Astrocyte (in vitro differentiated cells and primary cell): ENCODE measurements at regions not wholly inside any gene's neighbourhood (a gene's known extent, or its start where the extent isn't known, plus 50 kb on each side); places are given as distances from the start of the nearest gene placed in this dataset.

Source experiments
- DNase-seq: peaks from one replicate; pipeline ENCODE4 v3.0.0-alpha.2; 2010; ENCODE audit warnings: low read depth
- FAIRE-seq: peaks from 2 replicates; lab custom pipeline; 2011; peaks lifted over from hg19 to GRCh38; lab: Jason Lieb, UNC
- H2AFZ ChIP-seq: 2 replicates; pipeline ENCODE4 v1.6.0; 2012; ENCODE audit warnings: low read depth, low read length, inconsistent platforms
- H3K27ac ChIP-seq: 2 replicates; pipeline ENCODE4 v1.5.1; 2011; ENCODE audit warnings: low read depth, low read length, inconsistent platforms
- H3K27me3 ChIP-seq: 2 replicates; pipeline ENCODE4 v1.6.0; 2011; ENCODE audit warnings: low read length, inconsistent platforms; ENCODE audit not compliant: insufficient read depth
- H3K36me3 ChIP-seq: 2 replicates; pipeline ENCODE4 v1.5.1; 2011; ENCODE audit warnings: low read length, inconsistent platforms; ENCODE audit not compliant: insufficient read depth
- H3K4me1 ChIP-seq: 2 replicates; pipeline ENCODE4 v1.5.1; 2011; ENCODE audit warnings: low read length, inconsistent platforms; ENCODE audit not compliant: insufficient read depth
- H3K4me2 ChIP-seq: 2 replicates; pipeline ENCODE4 v1.6.0; 2012; ENCODE audit warnings: low read length, inconsistent platforms
- H3K4me3 ChIP-seq: 2 replicates; pipeline ENCODE4 v1.5.1; 2011; ENCODE audit warnings: low read depth, mild to moderate bottlenecking, low read length, inconsistent platforms; ENCODE audit not compliant: insufficient read depth
- H3K79me2 ChIP-seq: 2 replicates; pipeline ENCODE4 v1.6.0; 2012; ENCODE audit warnings: mild to moderate bottlenecking, low read length, inconsistent platforms; ENCODE audit not compliant: insufficient read depth
- H3K9ac ChIP-seq: 2 replicates; pipeline ENCODE4 v1.6.0; 2012; ENCODE audit warnings: mild to moderate bottlenecking, low read length, inconsistent platforms
- H3K9me3 ChIP-seq: 2 replicates; pipeline ENCODE4 v1.5.1; 2012; ENCODE audit warnings: low read depth, mild to moderate bottlenecking, low read length, inconsistent platforms; ENCODE audit not compliant: insufficient read depth
- H4K20me1 ChIP-seq: 2 replicates; pipeline ENCODE4 v1.6.0; 2012; ENCODE audit warnings: low read length, inconsistent platforms; ENCODE audit not compliant: insufficient read depth
- H3K27ac Mint-ChIP-seq: one replicate; pipeline ENCODE4 v1.8.0; 2021; ENCODE audit warnings: mild to moderate bottlenecking, mixed read lengths; ENCODE audit not compliant: unreplicated experiment
- H3K27me3 Mint-ChIP-seq: one replicate; pipeline ENCODE4 v1.8.0; 2021; ENCODE audit warnings: low read depth, mixed read lengths; ENCODE audit not compliant: unreplicated experiment
- H3K36me3 Mint-ChIP-seq: one replicate; pipeline ENCODE4 v1.8.0; 2021; ENCODE audit warnings: low read depth, mixed read lengths; ENCODE audit not compliant: unreplicated experiment
- H3K4me1 Mint-ChIP-seq: one replicate; pipeline ENCODE4 v1.8.0; 2021; ENCODE audit warnings: low read depth, mixed read lengths; ENCODE audit not compliant: unreplicated experiment
- H3K4me3 Mint-ChIP-seq: one replicate; pipeline ENCODE4 v1.8.0; 2021; ENCODE audit warnings: mild to moderate bottlenecking, moderate library complexity, mixed read lengths; ENCODE audit not compliant: unreplicated experiment
- H3K9me3 Mint-ChIP-seq: one replicate; pipeline ENCODE4 v1.8.0; 2021; ENCODE audit warnings: mild to moderate bottlenecking, mixed read lengths; ENCODE audit not compliant: unreplicated experiment
- CTCF ChIP-seq: IDR thresholded peaks from 2 replicates; pipeline ENCODE4 v1.5.1; 2011; ENCODE audit warnings: low read depth, mild to moderate bottlenecking, inconsistent platforms, low read length, moderate library complexity; ENCODE audit not compliant: insufficient read depth
- EZH2 ChIP-seq: IDR thresholded peaks from 2 replicates; pipeline ENCODE4 v1.6.1; 2012; ENCODE audit warnings: mild to moderate bottlenecking, low read length, inconsistent platforms; ENCODE audit not compliant: insufficient read depth

- no peak for DNase-seq
- Histone ChIP-seq H3K4me1 (no peaks in the 10 kb centered on the region), H2AFZ (no peak overlapping the region), H3K36me3 (no peaks in the 10 kb centered on the region), H3K27ac (no peak overlapping the region), H4K20me1 (no peaks in the 10 kb centered on the region), H3K9me3 (no peaks in the 10 kb centered on the region), H3K4me3 (no peak overlapping the region), H3K27me3 (no peaks in the 10 kb centered on the region), H3K79me2 (no peaks in the 10 kb centered on the region), H3K9ac (no peak overlapping the region), H3K4me2 (no peak overlapping the region)
- Mint-ChIP-seq H3K9me3 (no peaks in the 10 kb centered on the region), H3K27me3 (peaks cover 21% of the 10 kb centered on the region), H3K36me3 (no peaks in the 10 kb centered on the region), H3K4me3 (no peak overlapping the region), H3K27ac (no peak overlapping the region), H3K4me1 (no peaks in the 10 kb centered on the region)
- TF ChIP-seq EZH2 (no peak), CTCF (no peak)
- FAIRE-seq, result no peak
Measured at GRCh38 chr3:139234491-139234890, 109.3 kb upstream of the MRPS22 start.

GRCh38 chr3:139235192-139235591, 108.6 kb upstream of the MRPS22 start:
- H3K36me3 Mint-ChIP-seq, result no peaks in the 10 kb centered on the region
- H2AFZ ChIP-seq, result no peak overlapping the region
- no peaks in the 10 kb centered on the region for H3K9me3 Mint-ChIP-seq
- no peak overlapping the region for H3K9ac ChIP-seq
- no peaks in the 10 kb centered on the region for H3K4me1 ChIP-seq
- no peaks in the 10 kb centered on the region for H3K4me1 Mint-ChIP-seq
- H3K9me3 ChIP-seq, result no peaks in the 10 kb centered on the region
- H3K27me3 ChIP-seq, result no peaks in the 10 kb centered on the region
- no peak overlapping the region for H3K27ac Mint-ChIP-seq
- no peaks in the 10 kb centered on the region for H3K36me3 ChIP-seq
- H3K27me3 Mint-ChIP-seq, result peaks cover 22% of the 10 kb centered on the region
- FAIRE-seq (no peak), DNase-seq (no peak)
- no peak overlapping the region for H3K4me2 ChIP-seq
- H3K27ac ChIP-seq, result no peak overlapping the region
- no peaks in the 10 kb centered on the region for H4K20me1 ChIP-seq
- H3K4me3 ChIP-seq, result no peak overlapping the region
- no peak overlapping the region for H3K4me3 Mint-ChIP-seq
- TF ChIP-seq CTCF (no peak), EZH2 (no peak)
- H3K79me2 ChIP-seq, result no peaks in the 10 kb centered on the region

GRCh38 chr3:139236336-139236735, 107.5 kb upstream of the MRPS22 start:
- Mint-ChIP-seq H3K4me1 (no peaks in the 10 kb centered on the region), H3K4me3 (no peak overlapping the region), H3K27me3 (peaks cover 22% of the 10 kb centered on the region), H3K27ac (no peak overlapping the region), H3K9me3 (no peaks in the 10 kb centered on the region), H3K36me3 (no peaks in the 10 kb centered on the region)
- Histone ChIP-seq H3K9me3 (no peaks in the 10 kb centered on the region), H3K4me1 (no peaks in the 10 kb centered on the region), H3K36me3 (no peaks in the 10 kb centered on the region), H2AFZ (no peak overlapping the region), H3K4me3 (no peak overlapping the region), H3K27me3 (peaks cover 4% of the 10 kb centered on the region), H3K4me2 (no peak overlapping the region), H3K9ac (no peak overlapping the region), H3K27ac (no peak overlapping the region), H4K20me1 (no peaks in the 10 kb centered on the region), H3K79me2 (no peaks in the 10 kb centered on the region)
- TF ChIP-seq CTCF, result no peak
- no peak for TF ChIP-seq EZH2
- FAIRE-seq, result no peak
- DNase-seq, result no peak
